Ascending aorta (tissue), 2 donors: ENCODE measurements at regions not wholly inside any gene's neighbourhood (a gene's known extent, or its start where the extent isn't known, plus 50 kb on each side); places are given as distances from the start of the nearest gene placed in this dataset.

Experiments
- DNase-seq, 2 donors: peaks; one replicate each; pipeline ENCODE4 v3.0.0-alpha.2; 2019; ENCODE audit warnings: low spot score in 2 of 2
- H3K27ac ChIP-seq, 2 donors: fragments of 200-600 bp; sonication (generic); one replicate each; pipeline ENCODE4 v1.5.1; 2016 to 2017; ENCODE audit warnings: mild to moderate bottlenecking in 1 of 2
- H3K27me3 ChIP-seq: fragments of 200-600 bp; sonication (generic); one replicate; pipeline ENCODE4 v1.5.1; 2017
- H3K36me3 ChIP-seq, 2 donors: fragments of 200-600 bp; sonication (generic); one replicate each; pipeline ENCODE4 v1.5.1; 2016
- H3K4me1 ChIP-seq, 2 donors: fragments of 200-600 bp; sonication (generic); one replicate each; pipeline ENCODE4 v1.5.1; 2016 to 2017; ENCODE audit warnings: mild to moderate bottlenecking in 1 of 2
- H3K4me3 ChIP-seq, 2 donors: fragments of 200-600 bp; sonication (generic); one replicate each; pipeline ENCODE4 v1.5.1; 2016 to 2017; ENCODE audit warnings: mild to moderate bottlenecking in 1 of 2
- H3K9me3 ChIP-seq, 2 donors: fragments of 200-600 bp; sonication (generic); one replicate each; pipeline ENCODE4 v1.5.1; 2016
- CTCF ChIP-seq, 3 experiments: fragments of 200-600 bp in 2 of 3; fragments of 450-650 bp in 1 of 3; sonication (generic) in 2 of 3; IDR thresholded peaks; one replicate each; pipeline ENCODE4 v1.5.1; 2016 to 2019; ENCODE audit warnings: antibody characterized with exemption in 3 of 3, mild to moderate bottlenecking in 1 of 3, moderate library complexity in 1 of 3
- intact Hi-C: fragments of 100-400 bp; cut with DNase I; formaldehyde crosslinking; loops from one replicate; pipeline ENCODE4 v1.15.1; 2023

DNA sequence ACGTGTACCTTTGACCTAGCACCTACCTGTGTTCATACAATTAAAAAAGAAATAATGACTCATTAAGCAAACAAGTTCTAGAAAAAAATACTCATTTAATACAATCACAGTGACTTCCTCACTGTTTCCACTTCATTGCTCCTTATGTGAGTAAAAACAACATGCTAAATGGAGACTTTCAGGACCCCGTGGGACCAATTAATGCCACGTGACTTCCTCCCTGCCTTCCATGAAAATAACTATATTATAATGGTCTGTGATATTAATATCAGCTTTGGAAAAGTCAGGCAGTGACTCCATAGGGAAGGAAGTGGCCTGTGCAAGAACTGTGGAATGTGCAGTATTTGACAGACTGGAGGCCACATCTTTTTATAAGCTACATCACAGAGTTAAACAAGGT, 337.8 kb downstream of the HLX start:
- DNase-seq = peak in 1 of 2 donors; percentile 77
- Histone ChIP-seq H3K9me3 (no peaks in the 10 kb centered on the region), H3K4me1 (peaks cover 0 to 9% of the 10 kb centered on the region in 2 donors), H3K36me3 (no peaks in the 10 kb centered on the region), H3K27ac (peak overlapping the region; percentile 39 to 74), H3K27me3 (no peaks in the 10 kb centered on the region), H3K4me3 (no peak overlapping the region)
- TF ChIP-seq CTCF (IDR thresholded peaks at IDR 0.05) = no peak
- intact Hi-C loops = no loop called here

GRCh38 chr1:221223281-221223680, 344.0 kb downstream of the HLX start:
- no peak overlapping the region for H3K4me3 ChIP-seq
- H3K4me1 ChIP-seq = no peaks in the 10 kb centered on the region
- intact Hi-C loops = loop anchor here (10.0 kb wide), 1 partner anchor 202 kb away; no protein-coding TSS in a partner anchor
- no peak overlapping the region for H3K27ac ChIP-seq
- H3K27me3 ChIP-seq = no peaks in the 10 kb centered on the region
- no peaks in the 10 kb centered on the region for H3K36me3 ChIP-seq
- no peaks in the 10 kb centered on the region for H3K9me3 ChIP-seq
- TF ChIP-seq CTCF (IDR thresholded peaks at IDR 0.05) = no peak
- DNase-seq = no peak

GRCh38 chr1:221227460-221227859, 348.2 kb downstream of the HLX start:
- no peaks in the 10 kb centered on the region for H3K9me3 ChIP-seq
- DNase-seq = no peak
- peaks cover 0 to 8% of the 10 kb centered on the region in 2 donors for H3K4me1 ChIP-seq
- no peak for TF ChIP-seq CTCF (IDR thresholded peaks at IDR 0.05)
- intact Hi-C loops = loop anchor here (10.0 kb wide), 1 partner anchor 197 kb away; no protein-coding TSS in a partner anchor
- no peaks in the 10 kb centered on the region for H3K27me3 ChIP-seq
- no peak overlapping the region for H3K4me3 ChIP-seq
- H3K27ac ChIP-seq = no peak overlapping the region
- H3K36me3 ChIP-seq = no peaks in the 10 kb centered on the region

DNA sequence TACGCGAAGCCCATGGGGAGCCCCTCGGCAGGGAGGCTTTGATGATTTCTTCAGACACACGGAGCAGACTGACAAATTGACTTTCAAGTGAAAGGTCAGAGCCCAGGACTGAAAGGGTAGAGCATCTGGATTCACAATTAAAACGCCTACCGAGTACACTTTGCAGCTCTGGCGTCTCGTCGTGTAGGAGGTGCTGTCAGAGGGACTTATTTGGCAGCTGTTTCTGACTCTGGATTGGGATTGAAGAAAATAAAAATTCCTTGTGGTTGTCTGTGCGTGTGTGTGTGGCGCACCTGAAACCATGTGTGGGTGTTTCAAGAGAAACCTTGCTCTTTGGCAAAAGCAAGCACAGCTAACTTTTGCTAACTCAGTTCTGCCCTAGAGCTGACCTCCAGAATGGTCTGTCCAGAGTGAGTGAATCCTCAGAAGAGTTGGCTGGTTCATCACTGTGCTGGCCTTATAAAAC, 348.7 kb downstream of the HLX start:
- no peak for TF ChIP-seq CTCF (IDR thresholded peaks at IDR 0.05)
- Histone ChIP-seq H3K4me1 (peaks cover 0 to 8% of the 10 kb centered on the region in 2 donors), H3K9me3 (no peaks in the 10 kb centered on the region), H3K36me3 (no peaks in the 10 kb centered on the region), H3K4me3 (no peak overlapping the region), H3K27ac (no peak overlapping the region), H3K27me3 (no peaks in the 10 kb centered on the region)
- DNase-seq = no peak
- intact Hi-C loops = loop anchor here (10.0 kb wide), 1 partner anchor 197 kb away; no protein-coding TSS in a partner anchor

DNA sequence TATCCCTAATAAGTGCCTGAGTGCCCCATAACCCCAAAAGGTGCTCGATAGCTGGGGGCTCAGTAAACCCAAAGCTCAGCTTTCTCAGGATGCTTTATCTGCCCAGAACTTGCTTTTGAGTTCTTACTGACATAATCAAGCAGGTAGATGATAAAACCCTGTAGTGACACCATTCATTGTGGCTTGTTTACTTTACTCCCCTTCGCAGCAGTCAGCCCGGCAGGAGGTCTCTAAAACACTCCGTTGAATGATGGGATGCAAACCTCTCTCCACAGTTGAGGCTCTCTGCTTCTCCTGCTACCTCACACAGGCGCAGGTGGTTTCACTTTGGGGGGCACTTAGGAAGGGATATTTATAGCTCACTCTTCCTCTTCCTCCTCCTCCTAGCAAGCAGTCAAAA, 349.4 kb downstream of the HLX start:
- Histone ChIP-seq H3K27me3 (no peaks in the 10 kb centered on the region), H3K4me3 (no peak overlapping the region), H3K4me1 (peaks cover 0 to 8% of the 10 kb centered on the region in 2 donors), H3K27ac (no peak overlapping the region), H3K36me3 (no peaks in the 10 kb centered on the region), H3K9me3 (no peaks in the 10 kb centered on the region)
- intact Hi-C loops = loop anchor here (10.0 kb wide), 1 partner anchor 196 kb away; no protein-coding TSS in a partner anchor
- no peak for TF ChIP-seq CTCF (IDR thresholded peaks at IDR 0.05)
- DNase-seq = no peak

GRCh38 chr1:221230605-221231004, 351.4 kb downstream of the HLX start:
- Histone ChIP-seq H3K27ac (no peak overlapping the region), H3K27me3 (no peaks in the 10 kb centered on the region), H3K4me3 (no peak overlapping the region), H3K36me3 (no peaks in the 10 kb centered on the region), H3K9me3 (no peaks in the 10 kb centered on the region), H3K4me1 (peaks cover 0 to 8% of the 10 kb centered on the region in 2 donors)
- intact Hi-C loops = no loop called here
- DNase-seq = no peak
- no peak for TF ChIP-seq CTCF (IDR thresholded peaks at IDR 0.05)
